ENCODE measurements at regions not wholly inside any gene's neighbourhood (a gene's known extent, or its start where the extent isn't known, plus 50 kb on each side); places are given as distances from the start of the nearest gene placed in this dataset.
"Not testable (repeated sequence)": the region's sequence is repeated elsewhere in the genome, so short reads cannot be mapped to it uniquely, and the experiment has no call there.

- no peak for DNase-seq
These were observed 218.8 kb downstream of the OTUD1 start for GRCh38 chr10:23657677-23658076.

- not testable (repeated sequence) for DNase-seq
These were observed 233.0 kb downstream of the OTUD1 start for GRCh38 chr10:23671866-23672265.

- DNase-seq, result no peak
These were observed 236.7 kb downstream of the OTUD1 start for GRCh38 chr10:23675585-23675984.

GRCh38 chr10:23676296-23676695 is 237.4 kb downstream of the OTUD1 start:
- DNase-seq, result no peak

- DNase-seq, result no peak
These were observed 247.8 kb downstream of the OTUD1 start for GRCh38 chr10:23686722-23687121.

GRCh38 chr10:23692736-23693135 is 253.9 kb downstream of the OTUD1 start:
- DNase-seq, result no peak

GRCh38 chr10:23693501-23693901 is 254.6 kb downstream of the OTUD1 start:
- DNase-seq, result no peak

- no peak for DNase-seq
These were observed 255.1 kb downstream of the OTUD1 start for GRCh38 chr10:23693925-23694324.

GRCh38 chr10:23694446-23694920 is 255.6 kb downstream of the OTUD1 start:
- no peak for DNase-seq

- DNase-seq, result no peak
These were observed 256.3 kb downstream of the OTUD1 start for GRCh38 chr10:23694921-23695824.

- DNase-seq, result no peak
These were observed 257.0 kb downstream of the OTUD1 start for GRCh38 chr10:23695825-23696420.

- no peak for DNase-seq
These were observed 257.6 kb downstream of the OTUD1 start for GRCh38 chr10:23696476-23696875.

- no peak for DNase-seq
These were observed 264.1 kb downstream of the OTUD1 start for GRCh38 chr10:23702977-23703414.

GRCh38 chr10:23715363-23715762 is 276.5 kb downstream of the OTUD1 start:
- no peak for DNase-seq

- DNase-seq, result no peak
These were observed 279.0 kb downstream of the OTUD1 start for GRCh38 chr10:23717913-23718312.

- no peak for DNase-seq
These were observed 280.1 kb downstream of the OTUD1 start for GRCh38 chr10:23718946-23719345.

- DNase-seq, result no peak
These were observed 284.9 kb downstream of the OTUD1 start for GRCh38 chr10:23723796-23724195.

GRCh38 chr10:23725548-23725947 is 286.7 kb downstream of the OTUD1 start:
- DNase-seq, result no peak

- no peak for DNase-seq
These were observed 303.5 kb downstream of the OTUD1 start for GRCh38 chr10:23742368-23742767.

- DNase-seq, result no peak
These were observed 303.9 kb downstream of the OTUD1 start for GRCh38 chr10:23742807-23743206.

- no peak for DNase-seq
These were observed 315.3 kb downstream of the OTUD1 start for GRCh38 chr10:23754179-23754578.

GRCh38 chr10:23754941-23755340 is 316.1 kb downstream of the OTUD1 start:
- no peak for DNase-seq

- no peak for DNase-seq
These were observed 316.7 kb downstream of the OTUD1 start for GRCh38 chr10:23755556-23755955.

GRCh38 chr10:23768281-23768680 is 329.4 kb downstream of the OTUD1 start:
- no peak for DNase-seq

Data from SIG-M5 (cell line).